Upper lobe of left lung (tissue), 6 donors: ENCODE measurements at regions not wholly inside any gene's neighbourhood (a gene's known extent, or its start where the extent isn't known, plus 50 kb on each side); places are given as distances from the start of the nearest gene placed in this dataset.

Source experiments
- ATAC-seq, 2 donors: fragments of 200-7000 bp; cut with Tn5 transposase; one replicate each; pipeline ENCODE4 v1.9.1; 2022; ENCODE audit warnings: mild to moderate bottlenecking in 2 of 2, moderate library complexity in 2 of 2; ENCODE audit not compliant: low FRiP score in 2 of 2
- DNase-seq, 2 donors: peaks; one replicate each; pipeline ENCODE4 v3.0.0-alpha.2; 2019 to 2020
- H3K27ac ChIP-seq, 4 donors: fragments of 200-600 bp; sonication (generic); one replicate each; pipeline ENCODE4 v1.5.1; 2016 to 2019
- H3K27me3 ChIP-seq, 4 donors: fragments of 200-600 bp; sonication (generic); one replicate each; pipeline ENCODE4 v1.5.1; 2017 to 2019
- H3K36me3 ChIP-seq, 4 donors: fragments of 200-600 bp; sonication (generic); one replicate each; pipeline ENCODE4 v1.5.1; 2016 to 2019
- H3K4me1 ChIP-seq, 4 donors: fragments of 200-600 bp; sonication (generic); one replicate each; pipeline ENCODE4 v1.5.1; 2018 to 2019
- H3K4me3 ChIP-seq, 4 donors: fragments of 200-600 bp; sonication (generic); one replicate each; pipeline ENCODE4 v1.5.1; 2017 to 2019; ENCODE audit warnings: mild to moderate bottlenecking in 2 of 4, moderate library complexity in 1 of 4
- H3K9me3 ChIP-seq, 4 donors: fragments of 200-600 bp; sonication (generic); one replicate each; pipeline ENCODE4 v1.5.1; 2018 to 2019
- CTCF ChIP-seq, 6 experiments: fragments of 450-650 bp in 4 of 6; fragments of 200-600 bp in 2 of 6; sonication (generic) in 2 of 6; IDR thresholded peaks; one replicate each; pipeline ENCODE4 v1.5.1; 2016 to 2019; ENCODE audit warnings: antibody characterized with exemption in 6 of 6
- EP300 ChIP-seq, 4 donors: sonication (generic); formaldehyde crosslinking; IDR thresholded peaks; one replicate each; pipeline ENCODE4 v1.5.1; 2017; ENCODE audit warnings: antibody characterized with exemption in 4 of 4, control low read depth in 2 of 4
- POLR2A ChIP-seq, 4 donors: fragments of 450-650 bp; IDR thresholded peaks; one replicate each; pipeline ENCODE4 v1.5.1; 2016 to 2017; ENCODE audit warnings: antibody characterized with exemption in 4 of 4, mild to moderate bottlenecking in 2 of 4
- POLR2AphosphoS5 ChIP-seq, 2 donors: sonication (generic); formaldehyde crosslinking; IDR thresholded peaks; one replicate each; pipeline ENCODE4 v1.5.1; 2017; ENCODE audit warnings: antibody characterized with exemption in 2 of 2
- WGBS, 2 donors: methylation state at CpG; one replicate each; pipeline ENCODE4 v1.1.5; 2017 to 2018; 5-methylcytosine and 5-hydroxymethylcytosine counted together
- donor health status: DM: no; HTN: no; CAD: no; lungs with moderate emphysema.
- donor health status: DM: no; HTN: yes; CAD: no; lungs with severe emphysema.

GRCh38 chr11:31881825-31882224, 70.7 kb upstream of the PAX6 start:
- H3K27me3 ChIP-seq: no peaks in the 10 kb centered on the region

GRCh38 chr11:31879681-31880080, 68.6 kb upstream of the PAX6 start:
- no peak overlapping the region for H3K27ac ChIP-seq
- no peaks in the 10 kb centered on the region for H3K4me1 ChIP-seq
- no peak for TF ChIP-seq POLR2A (IDR thresholded peaks at IDR 0.05)
- no peak for TF ChIP-seq POLR2AphosphoS5 (IDR thresholded peaks at IDR 0.05)
- TF ChIP-seq EP300 (IDR thresholded peaks at IDR 0.05): no peak
- no peak for TF ChIP-seq CTCF (IDR thresholded peaks at IDR 0.05)
- no peaks in the 10 kb centered on the region for H3K9me3 ChIP-seq
- H3K36me3 ChIP-seq: no peaks in the 10 kb centered on the region
- DNase-seq (no peak), ATAC-seq (no peak)
- H3K4me3 ChIP-seq: no peak overlapping the region
- H3K27me3 ChIP-seq: no peaks in the 10 kb centered on the region
- 66 to 74% methylated on average over 2 of the region's 2 CpGs for WGBS, 2 donors

More at GRCh38 chr11:31881825-31882224, 70.7 kb upstream of the PAX6 start:
- DNase-seq (no peak), ATAC-seq (no peak)
- Histone ChIP-seq H3K36me3 (no peaks in the 10 kb centered on the region), H3K4me1 (no peaks in the 10 kb centered on the region), H3K9me3 (no peaks in the 10 kb centered on the region), H3K4me3 (no peak overlapping the region), H3K27ac (no peak overlapping the region)
- TF ChIP-seq EP300 (IDR thresholded peaks at IDR 0.05) (no peak), POLR2AphosphoS5 (IDR thresholded peaks at IDR 0.05) (no peak), POLR2A (IDR thresholded peaks at IDR 0.05) (no peak)
- 65 to 66% methylated on average over 2 of the region's 2 CpGs for WGBS, 2 donors

GRCh38 chr11:31877863-31878262, 66.7 kb upstream of the PAX6 start:
- no peak for DNase-seq
- WGBS, 2 donors: 79 to 81% methylated on average over 3 of the region's 3 CpGs
- Histone ChIP-seq H3K9me3 (no peaks in the 10 kb centered on the region), H3K4me3 (no peak overlapping the region), H3K4me1 (no peaks in the 10 kb centered on the region), H3K36me3 (no peaks in the 10 kb centered on the region), H3K27ac (no peak overlapping the region), H3K27me3 (no peaks in the 10 kb centered on the region)
- TF ChIP-seq POLR2AphosphoS5 (IDR thresholded peaks at IDR 0.05) (no peak), POLR2A (IDR thresholded peaks at IDR 0.05) (no peak), CTCF (IDR thresholded peaks at IDR 0.05) (no peak), EP300 (IDR thresholded peaks at IDR 0.05) (no peak)
- ATAC-seq: no peak

- H3K4me3 ChIP-seq: no peak overlapping the region
- 40 to 51% methylated on average over 4 of the region's 4 CpGs for WGBS, 2 donors
Observed at GRCh38 chr11:31877083-31877482, 66.0 kb upstream of the PAX6 start.

GRCh38 chr11:31875866-31876560, 64.9 kb upstream of the PAX6 start:
- H3K27me3 ChIP-seq: peaks cover 0 to 4% (median 0%) of the 10 kb centered on the region in 4 donors
- no peak overlapping the region for H3K27ac ChIP-seq
- no peaks in the 10 kb centered on the region for H3K9me3 ChIP-seq
- no peak overlapping the region for H3K4me3 ChIP-seq
- WGBS, 2 donors: 65 to 66% methylated on average over 13 of the region's 13 CpGs
- no peak for TF ChIP-seq EP300 (IDR thresholded peaks at IDR 0.05)
- TF ChIP-seq POLR2A (IDR thresholded peaks at IDR 0.05): no peak
- no peak for ATAC-seq
- H3K4me1 ChIP-seq: peaks cover 0 to 2% (median 1%) of the 10 kb centered on the region in 4 donors
- DNase-seq: no peak
- H3K36me3 ChIP-seq: no peaks in the 10 kb centered on the region

More at GRCh38 chr11:31877083-31877482, 66.0 kb upstream of the PAX6 start:
- Histone ChIP-seq H3K36me3 (no peaks in the 10 kb centered on the region), H3K27ac (no peak overlapping the region), H3K9me3 (no peaks in the 10 kb centered on the region), H3K4me1 (no peaks in the 10 kb centered on the region), H3K27me3 (no peaks in the 10 kb centered on the region)
- no peak for TF ChIP-seq CTCF (IDR thresholded peaks at IDR 0.05)
- TF ChIP-seq POLR2A (IDR thresholded peaks at IDR 0.05): no peak
- no peak for DNase-seq
- ATAC-seq: no peak

- DNase-seq (no peak), ATAC-seq (no peak)
- H3K27ac ChIP-seq: no peak overlapping the region
- no peaks in the 10 kb centered on the region for H3K9me3 ChIP-seq
- no peak for TF ChIP-seq POLR2AphosphoS5 (IDR thresholded peaks at IDR 0.05)
- no peak for TF ChIP-seq EP300 (IDR thresholded peaks at IDR 0.05)
- no peak for TF ChIP-seq CTCF (IDR thresholded peaks at IDR 0.05)
- H3K27me3 ChIP-seq: peaks cover 0 to 4% (median 0%) of the 10 kb centered on the region in 4 donors
- WGBS, 2 donors: 46 to 59% methylated on average over 5 to 6 of the region's 6 CpGs
- H3K4me1 ChIP-seq: peaks cover 0 to 6% (median 3%) of the 10 kb centered on the region in 4 donors
- H3K36me3 ChIP-seq: no peaks in the 10 kb centered on the region
- H3K4me3 ChIP-seq: no peak overlapping the region
Observed at GRCh38 chr11:31874631-31875191, 63.6 kb upstream of the PAX6 start.
